Endothelial cell of umbilical vein (primary cell): ENCODE measurements at regions not wholly inside any gene's neighbourhood (a gene's known extent, or its start where the extent isn't known, plus 50 kb on each side); places are given as distances from the start of the nearest gene placed in this dataset.
A peak's percentile ranks its signal among the peaks of the same experiment; 100 is the strongest.

ENCODE experiments used
- BruUV-seq: library from RNA; stranded (reverse); fragments of 400-500 nt; replicated peaks from 2 replicates; lab custom pipeline; 2021; lab: Mats Ljungman, UMichigan
- CTCF ChIA-PET: fragments of 300-600, 350-600 bp; sonication (Branson Sonifier 250); formaldehyde crosslinking; loops from one replicate; lab custom pipeline; 2021; ENCODE audit warnings: antibody characterized with exemption, inconsistent platforms; lab: Charles Lee
- POLR2A ChIA-PET: fragments of 300-600, 350-600 bp; sonication (Branson Sonifier 250); formaldehyde crosslinking; loops from one replicate; lab custom pipeline; 2021; ENCODE audit warnings: antibody characterized with exemption, inconsistent platforms; lab: Charles Lee
- DNase-seq: peaks from one replicate; pipeline ENCODE4 v3.0.0-alpha.2; 2011; ENCODE audit warnings: low read depth, low spot score
- FAIRE-seq: peaks from 2 replicates; lab custom pipeline; 2011; peaks lifted over from hg19 to GRCh38; lab: Jason Lieb, UNC
- H2AFZ ChIP-seq: 2 replicates; pipeline ENCODE4 v1.6.0; 2012; ENCODE audit warnings: low read depth, low read length, control low read depth, inconsistent platforms
- H3K27ac ChIP-seq: 2 replicates; pipeline ENCODE4 v1.5.1; 2011; ENCODE audit warnings: low read depth, mild to moderate bottlenecking, control low read depth, low read length, moderate library complexity; ENCODE audit not compliant: insufficient read depth
- H3K27me3 ChIP-seq, 2 experiments: 2 replicates each; pipeline versions ENCODE4 v1.6.0 to v1.6.1; 2011; ENCODE audit warnings: low read length in 2 of 2, mixed read lengths in 1 of 2; ENCODE audit not compliant: control insufficient read depth in 2 of 2, insufficient read depth in 2 of 2
- H3K36me3 ChIP-seq, 2 experiments: 2 replicates in 1 of 2; 3 replicates in 1 of 2; pipeline ENCODE4 v1.5.1; 2011; ENCODE audit warnings: low read length in 2 of 2, mild to moderate bottlenecking in 1 of 2, moderate library complexity in 1 of 2; ENCODE audit not compliant: control insufficient read depth in 2 of 2, insufficient read depth in 2 of 2; ENCODE audit errors: extremely low read depth in 1 of 2
- H3K4me1 ChIP-seq: 3 replicates; pipeline ENCODE4 v1.5.1; 2011; ENCODE audit warnings: mild to moderate bottlenecking, low read length; ENCODE audit not compliant: control insufficient read depth, insufficient read depth; ENCODE audit errors: extremely low read depth
- H3K4me2 ChIP-seq: 2 replicates; pipeline ENCODE4 v1.6.1; 2011; ENCODE audit warnings: low read length, control low read depth, mixed read lengths; ENCODE audit not compliant: insufficient read depth
- H3K4me3 ChIP-seq, 3 experiments: fragments of 200-600 bp in 1 of 3; sonication (generic), shearing (Covaris generic) in 1 of 3; replicated peaks in 1 of 3; 2 replicates each; pipeline ENCODE4 v1.5.1; 2011 to 2016; ENCODE audit warnings: control low read depth in 3 of 3, low read length in 3 of 3, mild to moderate bottlenecking in 2 of 3, inconsistent platforms in 1 of 3, low read depth in 1 of 3, moderate library complexity in 1 of 3; ENCODE audit not compliant: insufficient read depth in 1 of 3
- H3K79me2 ChIP-seq: 2 replicates; pipeline ENCODE4 v1.6.0; 2012; ENCODE audit warnings: low read length, inconsistent platforms; ENCODE audit not compliant: control insufficient read depth, insufficient read depth
- H3K9ac ChIP-seq: replicated peaks from 2 replicates; pipeline ENCODE3; 2011; ENCODE audit warnings: low read length, control low read depth; ENCODE audit not compliant: insufficient read depth; ENCODE audit errors: extremely low read depth
- H3K9me1 ChIP-seq: replicated peaks from 3 replicates; pipeline ENCODE4 v1.6.0; 2011; ENCODE audit warnings: mild to moderate bottlenecking, low read length; ENCODE audit not compliant: control insufficient read depth, insufficient read depth; ENCODE audit errors: extremely low read depth
- H3K9me3 ChIP-seq: replicated peaks from 2 replicates; pipeline ENCODE4 v1.5.1; 2012; ENCODE audit warnings: low read length, inconsistent platforms; ENCODE audit not compliant: control insufficient read depth, insufficient read depth
- H4K20me1 ChIP-seq: replicated peaks from 2 replicates; pipeline ENCODE3; 2011; ENCODE audit warnings: mild to moderate bottlenecking, low read length; ENCODE audit not compliant: control insufficient read depth, insufficient read depth; ENCODE audit errors: extremely low read depth
- EZH2 ChIP-seq: IDR thresholded peaks from 2 replicates; pipeline ENCODE4 v1.6.1; 2012; ENCODE audit warnings: borderline replicate concordance, low read depth, mild to moderate bottlenecking, moderate library complexity, low read length, inconsistent platforms; ENCODE audit not compliant: severe bottlenecking
- FOS ChIP-seq: IDR thresholded peaks from 2 replicates; pipeline ENCODE4 v1.6.1; 2011; ENCODE audit warnings: mild to moderate bottlenecking, low read length, moderate library complexity, borderline replicate concordance; ENCODE audit not compliant: insufficient read depth
- GATA2 ChIP-seq: IDR thresholded peaks from 2 replicates; pipeline ENCODE4 v1.7.0; 2011; ENCODE audit warnings: low read depth, mild to moderate bottlenecking, moderate library complexity, mixed read lengths, low read length; ENCODE audit not compliant: insufficient read length, insufficient read depth
- JUN ChIP-seq: IDR thresholded peaks from 2 replicates; pipeline ENCODE4 v1.6.1; 2011; ENCODE audit warnings: borderline replicate concordance, low read depth; ENCODE audit not compliant: insufficient read length, insufficient read depth
- MAX ChIP-seq: IDR thresholded peaks from 2 replicates; pipeline ENCODE4 v1.6.1; 2011; ENCODE audit not compliant: insufficient read depth, insufficient read length
- MYC ChIP-seq: IDR thresholded peaks from one replicate; pipeline ENCODE4 v1.6.1; 2011; ENCODE audit warnings: mild to moderate bottlenecking, low read depth, low read length
- POLR2A ChIP-seq: IDR thresholded peaks from 2 replicates; pipeline ENCODE4 v1.6.1; 2012; ENCODE audit warnings: low read depth, mild to moderate bottlenecking, control low read depth, low read length
- POLR2AphosphoS5 ChIP-seq: IDR thresholded peaks from 2 replicates; pipeline ENCODE4 v1.6.1; 2012; ENCODE audit warnings: low read depth, mild to moderate bottlenecking, control low read depth, low read length, moderate library complexity; ENCODE audit not compliant: insufficient read depth
- dilution Hi-C: fragments of 300-500 bp; cut with MboI; formaldehyde crosslinking; loops from one replicate; pipeline ENCODE4 v1.15.0; 2019; ENCODE audit warnings: low sequenced_read_pairs; ENCODE audit not compliant: extremely low pct_ligation_motif_present
- intact Hi-C: fragments of 100-400 bp; cut with micrococcal nuclease; formaldehyde crosslinking; loops from one replicate; pipeline ENCODE4 v1.10.0; 2022
- TF ChIP-seq, protein P1 (sequence below), 2 donors: IDR thresholded peaks; 1 replicate in 1 of 2; 2 replicates in 1 of 2; pipeline ENCODE4 v1.5.1; 2011; ENCODE audit warnings: low read length in 2 of 2, mild to moderate bottlenecking in 2 of 2, moderate library complexity in 2 of 2, control low read depth in 1 of 2, inconsistent platforms in 1 of 2, low read depth in 1 of 2; ENCODE audit not compliant: insufficient read depth in 1 of 2; ENCODE audit errors: extremely low read depth in 1 of 2

- no TSS peak for BruUV-seq
- POLR2A ChIA-PET: no interaction called here
- intact Hi-C loops: no loop called here
Measured at GRCh38 chr4:74548561-74548960, 103.6 kb downstream of the AREG start.

More at GRCh38 chr4:74548561-74548960, 103.6 kb downstream of the AREG start:
- Histone ChIP-seq H3K27ac (no peak overlapping the region), H2AFZ (peak overlapping the region; percentile 27), H3K27me3 (no peaks in the 10 kb centered on the region), H3K36me3 (no peaks in the 10 kb centered on the region), H3K79me2 (no peaks in the 10 kb centered on the region), H3K4me1 (peaks cover 36% of the 10 kb centered on the region), H3K9me1 (no peaks in the 10 kb centered on the region), H3K9ac (no peak overlapping the region), H3K4me2 (no peak overlapping the region), H3K9me3 (no peaks in the 10 kb centered on the region), H3K4me3 (no peak overlapping the region), H4K20me1 (no peaks in the 10 kb centered on the region)
- dilution Hi-C loops: loop anchor here (25.0 kb wide), 1 partner anchor 161 kb away; no protein-coding TSS in a partner anchor
- CTCF ChIA-PET: interaction anchor here (1.8 kb wide), 1 partner anchor 74 kb away, joined by 4 read pairs; no protein-coding TSS in a partner anchor
- TF ChIP-seq GATA2: no peak
- TF ChIP-seq, protein P1, sequence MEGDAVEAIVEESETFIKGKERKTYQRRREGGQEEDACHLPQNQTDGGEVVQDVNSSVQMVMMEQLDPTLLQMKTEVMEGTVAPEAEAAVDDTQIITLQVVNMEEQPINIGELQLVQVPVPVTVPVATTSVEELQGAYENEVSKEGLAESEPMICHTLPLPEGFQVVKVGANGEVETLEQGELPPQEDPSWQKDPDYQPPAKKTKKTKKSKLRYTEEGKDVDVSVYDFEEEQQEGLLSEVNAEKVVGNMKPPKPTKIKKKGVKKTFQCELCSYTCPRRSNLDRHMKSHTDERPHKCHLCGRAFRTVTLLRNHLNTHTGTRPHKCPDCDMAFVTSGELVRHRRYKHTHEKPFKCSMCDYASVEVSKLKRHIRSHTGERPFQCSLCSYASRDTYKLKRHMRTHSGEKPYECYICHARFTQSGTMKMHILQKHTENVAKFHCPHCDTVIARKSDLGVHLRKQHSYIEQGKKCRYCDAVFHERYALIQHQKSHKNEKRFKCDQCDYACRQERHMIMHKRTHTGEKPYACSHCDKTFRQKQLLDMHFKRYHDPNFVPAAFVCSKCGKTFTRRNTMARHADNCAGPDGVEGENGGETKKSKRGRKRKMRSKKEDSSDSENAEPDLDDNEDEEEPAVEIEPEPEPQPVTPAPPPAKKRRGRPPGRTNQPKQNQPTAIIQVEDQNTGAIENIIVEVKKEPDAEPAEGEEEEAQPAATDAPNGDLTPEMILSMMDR (IDR thresholded peaks at IDR 0.05; ENCODE audit: extremely low read depth in 1 of 2, insufficient read depth in 1 of 2, low read depth in 1 of 2, low read length in 2 of 2): no peak
- no peak for TF ChIP-seq MYC
- TF ChIP-seq JUN: no peak
- no peak for TF ChIP-seq POLR2AphosphoS5
- TF ChIP-seq POLR2A: no peak
- TF ChIP-seq EZH2: no peak
- no peak for TF ChIP-seq MAX
- TF ChIP-seq FOS: no peak
- DNase-seq (peak; percentile 54), FAIRE-seq (no peak)
